LNCAP (cell line): ENCODE measurements at regions not wholly inside any gene's neighbourhood (a gene's known extent, or its start where the extent isn't known, plus 50 kb on each side); places are given as distances from the start of the nearest gene placed in this dataset.

Experiments
- CTCF ChIP-seq: fragments of 450-650 bp; IDR thresholded peaks from 2 replicates; pipeline ENCODE4 v1.5.1; 2017; ENCODE audit warnings: mild to moderate bottlenecking

- TF ChIP-seq CTCF, result no peak
Observed at GRCh38 chr5:18102733-18103132, 468.5 kb downstream of the TAF11L14 start.

GRCh38 chr5:18105449-18105848 lies 471.2 kb downstream of the TAF11L14 start:
- TF ChIP-seq CTCF, result no peak

GRCh38 chr5:18111906-18112465 lies 477.7 kb downstream of the TAF11L14 start:
- TF ChIP-seq CTCF, result no peak

GRCh38 chr5:18113721-18114120 lies 479.5 kb downstream of the TAF11L14 start:
- no peak; the same call in 1 of the 2 replicates for TF ChIP-seq CTCF

GRCh38 chr5:18114151-18114757 lies 480.0 kb downstream of the TAF11L14 start:
- TF ChIP-seq CTCF, result no peak

GRCh38 chr5:18117968-18118367 lies 483.7 kb downstream of the TAF11L14 start:
- TF ChIP-seq CTCF, result no peak

- no peak for TF ChIP-seq CTCF
Observed at GRCh38 chr5:18119156-18119785, 485.0 kb downstream of the TAF11L14 start.
